ENCODE measurements at regions not wholly inside any gene's neighbourhood (a gene's known extent, or its start where the extent isn't known, plus 50 kb on each side); places are given as distances from the start of the nearest gene placed in this dataset.
A peak's percentile ranks its signal among the peaks of the same experiment; 100 is the strongest.

DNA sequence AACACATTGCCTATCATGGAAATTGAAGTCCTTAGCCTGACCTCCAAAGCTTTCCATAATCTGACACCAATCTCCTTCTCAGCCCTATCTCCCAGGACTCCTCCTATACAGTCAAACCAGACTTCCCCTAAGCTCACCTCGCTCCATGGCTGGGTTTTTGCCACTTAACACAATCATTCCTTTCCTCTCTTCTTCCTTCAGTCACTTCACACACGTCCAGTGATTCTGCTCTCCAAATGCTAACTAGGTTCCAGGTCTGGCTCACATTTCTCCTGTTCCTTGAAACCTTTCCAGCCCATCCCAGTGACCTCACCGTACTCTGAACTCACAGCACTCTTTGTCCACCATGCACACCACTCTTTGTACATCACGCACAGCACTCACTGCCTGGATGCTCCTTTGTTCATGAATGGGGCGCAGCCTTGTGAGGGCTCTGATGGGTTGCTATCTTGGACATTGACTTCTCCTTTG lies 98.4 kb downstream of the GLUL start:
- no peak for DNase-seq

DNA sequence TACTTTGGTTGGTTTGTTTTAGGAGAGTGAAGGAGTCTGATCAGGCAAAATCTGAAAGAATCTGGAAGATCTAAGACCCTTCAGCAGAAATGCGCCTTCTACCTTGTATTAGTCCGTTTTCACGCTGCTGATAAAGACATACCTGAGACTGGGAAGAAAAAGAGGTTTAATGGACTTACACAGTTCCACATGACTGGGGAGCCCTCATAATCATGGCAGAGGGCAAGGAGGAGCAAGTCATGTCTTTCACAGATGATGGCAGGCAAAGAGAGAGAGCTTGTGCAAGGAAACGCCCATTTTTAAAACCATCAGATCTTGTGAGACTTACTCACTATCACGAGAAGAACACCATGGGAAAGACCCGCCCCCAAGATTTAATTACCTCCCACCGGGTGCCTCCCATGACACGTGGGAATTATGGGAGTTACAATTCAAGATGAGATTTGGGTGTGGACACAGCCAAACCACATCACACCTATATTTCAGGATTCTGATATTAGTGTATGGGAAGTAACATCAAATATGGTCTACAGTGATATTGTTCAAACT lies 99.3 kb downstream of the GLUL start:
- no peak for DNase-seq

DNA sequence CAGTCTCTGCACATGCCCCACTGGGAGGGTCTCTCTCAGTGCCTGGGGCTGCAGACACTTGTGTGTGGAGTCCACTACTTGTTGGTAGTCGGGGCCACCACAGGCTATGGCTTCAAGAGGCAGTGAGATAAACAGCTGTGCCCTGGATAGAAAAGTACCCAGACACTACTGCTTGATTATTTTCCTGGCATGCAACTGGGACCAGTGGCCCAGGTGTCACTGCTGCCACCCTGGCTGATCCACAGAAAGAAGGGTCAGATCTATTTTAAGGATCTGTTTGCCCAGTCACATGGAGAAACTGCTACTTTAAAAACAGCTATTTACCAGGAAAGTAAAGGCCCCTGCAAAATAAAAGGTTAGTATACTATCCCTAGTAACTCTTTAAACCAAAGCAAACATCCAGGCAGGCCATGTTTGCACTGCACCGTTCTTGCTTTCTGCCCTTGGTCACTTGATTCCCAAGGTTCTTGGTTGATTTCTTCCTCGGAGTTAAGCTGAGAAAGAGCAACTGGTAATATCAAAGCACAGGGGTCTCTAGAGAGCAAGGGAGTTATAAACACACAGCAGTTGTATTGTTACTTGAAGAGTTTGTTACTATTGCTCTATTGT lies 99.9 kb downstream of the GLUL start:
- no peak for DNase-seq

DNA sequence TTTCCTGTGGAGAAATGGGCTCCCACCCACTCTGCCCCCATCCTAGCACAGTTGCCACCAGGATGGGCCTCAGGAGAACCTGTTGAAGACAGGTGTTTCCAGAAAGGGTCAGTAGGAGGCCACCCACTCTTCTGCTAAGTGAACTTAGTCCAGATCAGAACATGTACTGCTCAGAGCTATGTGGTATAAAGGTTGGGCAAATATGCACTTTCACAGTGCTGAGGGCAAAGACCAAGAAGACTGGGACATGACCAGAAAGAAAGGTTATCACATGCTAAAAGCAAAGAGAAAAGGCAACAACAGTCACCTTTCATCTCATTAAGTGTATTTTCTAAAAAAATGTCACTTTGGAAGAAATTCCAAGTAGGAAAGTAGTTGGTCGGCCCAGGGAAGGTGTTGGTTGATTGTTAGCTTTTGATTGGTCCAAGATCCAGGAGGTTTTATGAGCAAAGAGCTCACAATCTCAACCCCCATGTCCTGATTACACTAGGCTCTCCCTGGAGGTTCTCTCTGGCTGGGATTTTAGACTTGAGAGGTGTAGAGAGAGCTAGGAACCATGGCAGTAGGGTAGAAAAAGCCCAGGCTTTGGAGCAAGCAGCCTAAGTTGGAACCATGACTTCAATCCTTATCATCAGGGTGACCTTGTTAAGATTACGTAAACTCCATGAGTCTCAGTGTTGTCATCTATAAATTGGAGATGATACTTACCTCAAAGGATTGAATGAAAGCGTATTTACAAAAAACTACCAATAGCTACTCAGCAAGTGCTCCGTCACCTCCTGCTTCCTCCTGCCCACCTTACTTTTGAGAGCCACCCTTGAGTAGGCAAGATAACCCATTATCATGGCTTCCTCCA lies 102.6 kb downstream of the GLUL start:
- DNase-seq, result no peak

DNA sequence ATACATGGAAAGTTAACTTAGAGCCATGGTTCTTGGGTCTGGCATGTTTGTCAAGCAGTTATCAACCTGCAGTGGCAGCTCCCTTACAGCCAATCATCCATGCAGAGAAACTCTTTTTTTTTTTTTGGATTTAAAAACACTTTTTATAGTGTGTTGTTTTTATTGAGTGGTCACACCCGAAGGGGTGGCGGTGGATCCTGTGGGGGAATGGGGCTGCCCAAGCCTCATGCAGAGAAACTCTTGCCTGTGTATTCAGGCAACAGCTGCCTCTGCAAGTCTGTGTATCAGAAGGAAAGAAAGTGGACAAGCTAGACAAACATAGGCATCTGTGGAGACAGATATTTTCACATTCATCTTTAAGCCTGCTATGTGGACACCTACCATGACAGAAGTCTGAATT lies 104.8 kb downstream of the GLUL start:
- DNase-seq, result no peak

DNA sequence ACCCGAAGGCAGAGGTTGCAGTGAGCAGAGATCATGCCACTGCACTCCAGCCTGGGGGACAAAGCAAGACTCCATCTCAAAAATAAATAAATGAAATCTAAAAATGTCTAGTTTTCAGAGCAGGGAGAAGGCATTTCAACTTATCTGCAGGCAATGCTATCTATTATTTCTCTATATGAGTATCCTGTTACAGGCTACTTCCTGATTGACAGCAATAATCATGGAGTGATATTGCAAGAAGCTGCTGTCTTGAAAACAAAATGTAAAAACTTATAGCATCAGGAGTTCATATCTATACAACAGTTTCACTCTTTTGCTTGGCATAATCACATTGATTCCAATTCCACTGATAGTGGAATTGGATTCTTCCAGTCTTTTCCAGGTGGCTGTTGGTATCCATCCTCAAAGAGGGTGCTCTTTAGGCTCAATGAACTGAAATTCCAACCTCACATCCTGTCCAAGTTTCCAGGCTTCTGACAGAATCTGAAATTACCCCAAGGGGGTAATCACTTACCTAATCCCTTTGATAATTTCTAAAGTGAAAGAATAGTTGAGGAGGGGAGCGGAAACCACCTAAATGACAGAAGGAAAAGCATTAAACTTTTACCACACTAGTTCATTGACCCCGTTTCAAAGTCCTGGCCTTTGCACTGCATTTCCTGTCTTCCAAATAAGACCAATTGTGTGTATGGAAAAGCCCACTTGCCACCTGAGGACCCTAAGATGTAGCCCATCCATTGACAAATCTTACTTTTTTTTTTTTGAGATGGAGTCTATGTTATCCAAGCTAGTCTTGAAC lies 107.6 kb downstream of the GLUL start:
- no peak for DNase-seq

DNA sequence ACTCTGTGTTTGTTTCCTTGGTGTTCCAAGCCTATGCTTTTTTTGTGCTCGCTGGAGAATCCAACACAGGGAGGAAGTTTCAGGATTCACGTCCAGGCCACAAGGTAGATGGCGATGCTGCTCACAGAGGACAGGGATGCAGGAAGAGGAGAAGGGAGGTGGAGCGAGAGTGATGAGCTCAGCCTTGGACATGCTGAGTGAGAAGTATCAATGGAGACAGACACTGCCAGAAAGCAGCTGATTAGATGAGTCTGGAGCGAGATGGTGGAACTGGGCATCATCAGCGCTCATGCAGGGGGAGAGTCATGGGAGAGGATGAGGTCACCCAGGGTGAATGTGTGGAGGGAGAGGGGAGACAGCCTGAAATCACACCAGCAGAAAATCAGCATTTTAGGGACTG lies 110.0 kb downstream of the GLUL start:
- DNase-seq, result no peak

DNA sequence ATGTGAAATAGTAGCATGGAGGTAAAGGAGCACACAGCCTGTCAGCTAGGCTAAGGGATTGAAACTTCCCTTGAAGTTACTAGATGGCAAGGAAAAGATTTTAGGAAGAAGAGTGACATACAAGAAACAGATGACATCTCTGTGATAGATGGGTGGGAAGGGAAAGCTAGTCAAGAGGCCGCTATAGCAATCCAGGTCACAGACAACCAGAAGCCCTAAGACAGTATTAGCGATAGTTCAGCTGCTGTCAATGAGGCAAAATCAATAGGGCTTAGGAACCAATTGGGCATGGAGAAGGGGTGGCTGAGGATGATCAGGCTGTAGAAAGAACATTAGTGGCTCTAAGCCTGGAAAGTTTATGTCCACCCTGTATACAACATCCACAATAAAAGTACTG lies 111.1 kb downstream of the GLUL start:
- DNase-seq, result no peak

DNA sequence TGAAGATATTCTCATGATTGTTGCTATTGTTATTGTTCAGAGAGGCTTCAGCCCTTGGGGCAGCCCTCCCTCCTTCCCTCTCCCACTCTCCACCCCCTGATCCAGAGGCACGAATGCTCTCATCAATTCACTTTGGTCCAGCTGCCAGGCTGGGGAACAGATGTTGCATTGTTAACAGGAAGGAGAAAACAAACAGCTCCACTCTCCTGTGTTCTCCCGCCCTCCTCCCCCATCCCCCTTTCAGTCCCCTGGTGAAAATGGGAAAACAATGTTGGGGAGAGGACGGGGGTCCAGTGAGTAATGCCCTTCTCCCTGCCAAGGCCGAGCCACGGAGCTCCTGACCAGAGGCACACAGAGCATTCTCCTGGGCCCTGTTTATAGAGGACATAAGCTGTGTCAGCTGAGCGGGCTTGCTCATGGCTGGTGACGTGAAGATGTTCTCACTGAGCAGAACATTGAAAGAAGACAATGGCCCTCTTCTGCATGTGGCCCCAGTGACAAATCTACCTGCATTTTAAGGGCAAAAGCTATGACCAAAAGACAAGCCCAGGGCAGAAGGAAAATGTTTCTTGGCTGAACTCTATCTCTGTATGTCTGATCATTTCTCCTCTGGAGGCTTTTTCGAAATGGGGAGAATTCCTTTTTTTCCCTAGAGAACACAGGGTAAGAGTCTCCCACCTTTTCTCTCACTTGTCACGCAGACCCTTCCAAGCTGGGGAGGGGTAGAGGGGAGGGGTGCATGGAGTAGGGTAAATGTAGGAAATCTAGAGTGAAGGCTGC lies 111.7 kb downstream of the GLUL start:
- no peak for DNase-seq

DNA sequence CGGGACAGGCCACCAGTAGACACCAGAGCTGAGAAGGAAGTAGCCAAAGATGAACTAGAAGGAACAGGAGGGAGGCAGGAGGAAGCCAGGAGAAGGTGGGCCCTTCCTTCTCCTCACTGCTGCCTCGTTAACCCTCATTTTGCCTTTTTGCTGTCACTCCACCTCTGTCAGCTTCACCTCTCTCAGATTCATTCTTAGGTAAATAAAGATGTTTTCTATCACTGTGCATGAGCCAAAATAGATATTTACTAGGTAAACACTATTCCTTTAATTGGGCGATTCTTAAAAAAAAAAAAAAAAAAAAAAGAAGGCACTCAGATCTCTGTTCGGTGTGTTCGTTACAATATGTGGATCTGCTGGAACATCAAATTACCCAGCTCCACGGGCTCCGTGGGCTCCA lies 112.3 kb downstream of the GLUL start:
- no peak for DNase-seq

DNA sequence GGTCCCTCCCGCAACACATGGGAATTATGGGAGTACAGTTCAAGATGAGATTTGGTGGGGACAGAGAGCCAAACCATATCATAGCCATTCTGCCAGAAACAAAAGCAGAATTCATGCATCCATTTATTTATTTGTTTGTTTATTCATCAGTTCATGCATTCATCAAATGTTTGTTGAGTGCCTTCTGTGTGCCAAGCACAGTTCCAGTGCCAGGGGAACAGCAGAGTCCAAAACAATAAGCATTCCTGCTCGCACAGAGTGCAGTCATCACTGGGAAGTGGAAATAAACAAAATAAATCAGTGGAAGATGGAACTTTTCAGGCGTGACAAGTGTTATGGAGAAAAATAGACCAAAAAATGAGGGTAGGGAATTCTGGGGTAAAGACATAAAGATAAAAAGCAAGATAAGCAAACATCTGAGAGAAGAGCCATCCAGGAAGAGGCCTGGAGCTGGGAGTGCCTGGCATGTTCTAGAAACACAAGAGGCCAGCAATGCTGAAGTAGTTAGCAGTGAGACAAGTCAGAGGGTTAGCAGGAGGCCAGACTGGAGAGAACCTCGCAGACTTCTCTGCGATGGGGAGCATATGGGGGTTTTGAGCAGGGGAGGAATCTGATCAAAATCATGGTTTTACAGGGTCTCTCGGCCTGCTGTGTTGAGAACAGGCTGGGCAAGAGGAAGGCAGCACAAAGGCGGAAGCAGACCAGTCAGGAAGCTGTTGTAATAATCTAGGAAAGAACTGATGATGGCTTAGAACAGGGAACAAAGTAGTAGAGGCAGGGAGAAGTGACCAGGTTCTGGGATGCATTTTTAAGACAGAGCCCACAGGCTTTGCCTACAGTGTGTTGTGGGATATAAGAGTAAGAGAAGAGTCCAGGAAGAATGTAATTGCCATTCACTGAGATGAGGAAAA lies 113.2 kb downstream of the GLUL start:
- DNase-seq, result no peak

DNA sequence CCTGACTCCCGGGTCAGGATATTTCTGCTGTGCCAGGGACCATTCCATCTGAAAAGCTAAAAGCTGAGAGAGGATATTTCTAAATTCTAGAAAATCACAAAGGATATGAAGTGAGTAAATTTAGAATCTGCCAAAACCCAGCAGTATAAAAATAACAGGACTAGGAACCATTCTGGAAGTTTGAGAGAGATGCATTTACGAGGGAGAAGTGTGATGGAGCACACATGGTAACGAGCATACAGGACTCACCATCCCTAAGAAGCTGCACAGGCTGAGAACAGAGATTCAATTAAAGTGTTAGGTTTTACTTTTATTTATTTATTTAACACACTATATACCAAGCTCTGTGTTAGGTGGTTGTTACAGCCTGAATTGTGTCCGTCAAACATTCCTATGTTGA lies 116.3 kb downstream of the GLUL start:
- no peak for DNase-seq

DNA sequence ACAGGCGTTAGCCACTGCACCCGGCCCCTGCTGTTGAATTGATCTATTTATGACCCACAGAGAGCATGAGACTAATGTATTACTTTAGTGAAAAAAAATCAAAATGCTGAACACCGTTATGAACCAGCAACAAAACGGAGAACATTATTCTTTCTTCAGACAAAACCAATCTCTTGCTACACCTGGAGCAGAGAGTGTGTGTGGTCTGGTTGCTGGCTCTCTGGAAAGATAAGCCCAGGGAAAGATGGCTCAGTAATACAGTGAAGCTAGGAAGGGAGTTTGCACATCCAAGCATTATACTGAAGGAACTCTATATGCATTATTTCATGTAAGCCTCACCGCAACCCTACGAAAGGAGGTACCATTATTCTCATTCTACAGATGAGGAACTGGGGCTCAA lies 117.0 kb downstream of the GLUL start:
- no peak for DNase-seq

DNA sequence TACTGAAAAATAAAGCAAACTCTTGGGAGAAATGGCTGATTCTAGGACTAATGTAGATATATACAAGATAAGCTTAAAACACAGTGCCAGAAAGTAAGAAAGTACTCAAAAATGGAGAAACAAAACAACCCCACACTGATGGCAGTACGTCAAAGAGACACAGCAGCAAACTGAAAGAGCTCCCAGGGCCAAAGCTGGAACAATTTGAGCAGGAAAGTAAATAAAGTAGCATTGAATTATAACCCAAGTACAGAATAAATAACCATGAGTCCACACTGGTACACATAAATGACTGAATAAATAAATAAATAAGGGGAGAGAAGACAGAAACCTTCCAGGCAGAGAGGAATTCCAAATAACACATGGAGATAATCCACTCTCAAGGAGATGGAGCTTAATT lies 120.9 kb downstream of the GLUL start:
- DNase-seq, result no peak

DNA sequence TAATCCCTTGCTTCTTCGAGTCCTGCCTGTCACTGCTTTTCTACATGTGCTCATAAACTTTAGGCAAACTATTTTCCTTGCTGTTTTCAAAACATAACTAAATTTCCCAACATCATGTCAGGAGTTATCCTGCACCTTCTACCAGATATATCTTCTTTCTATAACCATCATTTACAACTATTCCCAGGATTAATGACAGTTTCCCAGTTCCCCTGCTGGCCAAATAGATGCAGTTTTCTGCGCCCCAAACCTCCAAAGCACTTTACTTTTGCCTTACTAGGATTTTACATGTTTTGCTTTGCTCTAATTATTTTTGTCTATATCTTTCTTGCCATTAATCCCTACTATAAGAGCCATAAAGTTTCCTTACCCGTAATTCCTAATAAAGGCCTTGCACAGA lies 122.5 kb downstream of the GLUL start:
- no peak for DNase-seq

DNA sequence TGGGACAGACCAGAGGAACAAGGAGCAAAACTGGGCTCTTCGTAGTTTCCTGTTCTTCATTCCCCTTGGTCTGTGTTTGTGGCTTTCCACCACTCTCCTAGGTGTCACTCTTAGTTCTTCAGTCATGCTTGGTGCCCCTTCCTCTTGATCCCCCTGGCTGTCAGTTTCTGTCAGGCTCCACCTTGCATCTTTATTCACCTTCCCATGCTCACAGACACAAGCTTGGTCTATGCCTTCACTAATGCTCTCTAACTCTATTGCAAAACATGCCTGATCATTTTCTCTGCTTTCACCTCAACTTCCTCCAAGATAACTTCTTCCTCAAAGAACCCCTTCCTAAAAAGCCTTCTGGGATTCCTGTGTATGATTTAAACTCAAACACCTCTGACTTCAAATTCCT lies 122.9 kb downstream of the GLUL start:
- DNase-seq, result no peak

DNA sequence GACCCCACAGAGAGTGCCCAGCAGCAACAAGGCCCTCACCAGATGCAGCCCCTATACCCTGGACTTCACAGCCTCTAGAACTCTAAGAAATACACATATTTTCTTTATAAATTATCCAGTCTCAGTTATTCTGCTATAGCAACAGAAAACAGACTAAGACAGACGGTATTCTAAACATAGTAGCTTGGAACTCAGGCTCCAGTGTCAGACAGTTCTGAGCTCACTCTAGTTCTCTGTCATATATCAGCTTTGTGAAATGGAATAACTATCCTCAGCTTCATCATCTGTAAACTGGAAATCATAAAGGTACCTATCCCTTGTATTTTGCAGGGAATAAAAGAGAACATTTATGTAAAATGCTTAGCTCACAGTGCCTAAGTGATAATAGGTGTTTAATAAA lies 127.4 kb downstream of the GLUL start:
- no peak for DNase-seq

DNA sequence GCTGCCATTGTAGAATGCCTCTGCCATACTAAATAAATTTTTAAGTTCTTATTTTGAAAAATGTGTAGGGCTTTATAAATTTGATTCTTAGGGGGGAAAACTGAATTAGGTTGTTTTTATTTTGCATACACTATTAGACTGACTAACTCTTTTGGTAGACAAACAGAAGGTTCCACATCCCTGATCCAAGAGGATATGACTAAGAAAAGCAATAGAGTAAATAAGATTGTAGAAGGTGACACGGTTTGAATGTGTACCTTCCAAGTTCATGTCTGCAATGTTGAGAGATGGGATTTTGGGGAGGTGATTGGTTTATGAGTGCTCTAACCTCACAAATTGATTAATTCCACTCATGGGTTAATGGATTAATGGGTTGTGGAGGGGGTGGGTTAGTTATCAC lies 127.9 kb downstream of the GLUL start:
- no peak for DNase-seq

DNA sequence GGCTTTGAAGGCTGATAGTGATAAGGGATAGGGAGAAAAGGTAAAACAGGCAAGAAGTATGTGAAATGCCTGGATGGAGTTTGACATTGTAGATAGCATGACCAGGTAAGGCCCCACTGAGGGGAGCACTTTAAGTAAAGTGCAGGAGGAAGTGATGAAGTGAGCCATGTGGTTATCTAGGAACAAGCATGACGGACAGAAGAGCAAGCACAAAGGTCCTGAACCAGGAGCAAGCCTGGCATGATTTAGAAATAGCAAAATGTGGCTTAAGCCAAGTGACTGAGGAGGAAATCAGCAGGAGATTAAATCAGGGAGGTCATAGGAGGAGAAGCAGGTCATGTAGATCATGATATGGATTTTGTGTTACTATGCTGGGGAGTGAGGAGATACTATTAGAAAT lies 129.2 kb downstream of the GLUL start:
- peak; percentile 16 for DNase-seq

DNA sequence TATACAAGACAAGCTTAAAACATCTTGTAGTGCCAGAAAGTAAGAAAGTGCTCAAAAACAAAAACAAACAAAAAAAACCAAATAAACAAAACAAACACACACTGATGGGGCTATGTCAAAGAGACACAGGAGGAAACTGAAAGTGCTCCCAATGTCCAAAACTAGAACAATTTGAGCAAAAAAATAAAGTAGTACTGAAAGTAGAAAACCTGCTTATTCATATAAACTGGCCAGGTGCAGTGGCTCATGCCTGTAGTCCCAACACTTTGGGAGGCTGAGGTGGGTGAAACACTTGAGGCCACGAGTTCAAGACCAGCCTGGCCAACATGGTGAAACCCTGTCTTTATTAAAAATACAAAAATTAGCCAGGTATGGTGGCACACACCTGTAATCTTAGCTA lies 129.9 kb downstream of the GLUL start:
- DNase-seq, result no peak

DNA sequence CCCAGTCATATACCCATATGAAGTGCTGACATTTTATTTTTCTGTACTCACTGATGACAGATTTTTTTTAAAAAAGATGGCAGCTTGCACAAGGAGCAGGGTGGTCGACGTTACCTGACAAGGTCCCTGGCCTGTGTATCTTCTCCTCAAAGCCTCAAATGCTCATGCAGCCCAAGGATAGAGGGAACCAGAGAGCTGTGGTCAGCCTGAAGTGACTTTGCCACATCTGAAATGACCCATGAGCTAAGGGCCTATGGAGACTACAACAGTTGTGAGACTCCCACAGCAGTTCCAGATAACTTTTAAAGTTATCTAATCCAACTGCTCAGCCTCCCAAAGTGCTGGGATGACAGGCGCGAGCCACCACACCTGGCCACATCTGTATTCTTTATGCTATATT lies 131.1 kb downstream of the GLUL start:
- DNase-seq, result no peak

DNA sequence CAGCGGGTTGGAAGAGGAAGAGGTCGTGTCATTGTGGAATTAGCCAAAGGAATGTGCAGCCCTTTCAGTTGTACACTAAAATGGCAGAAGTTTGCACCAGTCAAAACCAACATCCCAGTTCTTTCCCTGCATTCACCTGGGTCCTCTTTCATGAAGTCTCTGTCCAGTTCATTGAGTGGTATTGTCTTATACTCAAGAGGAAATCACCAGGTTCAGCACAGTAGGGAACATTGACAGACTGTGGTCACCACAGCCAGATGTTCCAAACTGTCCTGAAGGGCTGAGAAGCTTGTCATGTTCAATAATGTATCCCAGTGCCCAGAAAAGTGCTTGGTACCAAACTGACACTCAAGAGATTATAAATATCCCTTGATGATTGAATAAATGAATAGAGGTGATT lies 131.6 kb downstream of the GLUL start:
- peak; percentile 53 for DNase-seq
